Astrocyte (in vitro differentiated cells and primary cell): ENCODE measurements at regions not wholly inside any gene's neighbourhood (a gene's known extent, or its start where the extent isn't known, plus 50 kb on each side); places are given as distances from the start of the nearest gene placed in this dataset.

Experiments
- EZH2 ChIP-seq: IDR thresholded peaks from 2 replicates; pipeline ENCODE4 v1.6.1; 2012; ENCODE audit warnings: mild to moderate bottlenecking, low read length, inconsistent platforms; ENCODE audit not compliant: insufficient read depth
- TF ChIP-seq, protein P1 (sequence below): IDR thresholded peaks from 2 replicates; pipeline ENCODE4 v1.5.1; 2011; ENCODE audit warnings: low read depth, mild to moderate bottlenecking, inconsistent platforms, low read length, moderate library complexity; ENCODE audit not compliant: insufficient read depth

DNA sequence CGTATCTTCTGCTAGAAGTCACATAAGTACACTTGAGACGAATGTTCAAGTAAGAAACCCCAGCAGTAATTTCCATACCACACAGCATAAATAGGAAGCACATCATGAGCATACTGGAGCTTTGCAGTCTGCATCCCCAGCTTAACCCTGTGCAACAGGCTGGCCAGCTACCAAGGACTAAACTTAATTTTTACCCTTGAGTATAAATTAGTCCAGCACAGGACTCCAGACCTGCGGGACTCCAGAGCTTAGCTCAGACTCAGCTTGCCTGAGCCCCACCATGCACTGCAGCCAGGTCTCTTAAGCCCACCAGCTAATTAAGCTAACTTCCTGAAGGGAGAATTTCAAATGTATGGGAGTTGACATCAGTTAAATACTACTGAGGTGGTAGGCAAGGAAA, 491.0 kb downstream of the ARHGEF28 start:
- TF ChIP-seq, protein P1, sequence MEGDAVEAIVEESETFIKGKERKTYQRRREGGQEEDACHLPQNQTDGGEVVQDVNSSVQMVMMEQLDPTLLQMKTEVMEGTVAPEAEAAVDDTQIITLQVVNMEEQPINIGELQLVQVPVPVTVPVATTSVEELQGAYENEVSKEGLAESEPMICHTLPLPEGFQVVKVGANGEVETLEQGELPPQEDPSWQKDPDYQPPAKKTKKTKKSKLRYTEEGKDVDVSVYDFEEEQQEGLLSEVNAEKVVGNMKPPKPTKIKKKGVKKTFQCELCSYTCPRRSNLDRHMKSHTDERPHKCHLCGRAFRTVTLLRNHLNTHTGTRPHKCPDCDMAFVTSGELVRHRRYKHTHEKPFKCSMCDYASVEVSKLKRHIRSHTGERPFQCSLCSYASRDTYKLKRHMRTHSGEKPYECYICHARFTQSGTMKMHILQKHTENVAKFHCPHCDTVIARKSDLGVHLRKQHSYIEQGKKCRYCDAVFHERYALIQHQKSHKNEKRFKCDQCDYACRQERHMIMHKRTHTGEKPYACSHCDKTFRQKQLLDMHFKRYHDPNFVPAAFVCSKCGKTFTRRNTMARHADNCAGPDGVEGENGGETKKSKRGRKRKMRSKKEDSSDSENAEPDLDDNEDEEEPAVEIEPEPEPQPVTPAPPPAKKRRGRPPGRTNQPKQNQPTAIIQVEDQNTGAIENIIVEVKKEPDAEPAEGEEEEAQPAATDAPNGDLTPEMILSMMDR, result no peak
- TF ChIP-seq EZH2, result no peak
